HG03060 (cell line): ENCODE measurements at regions not wholly inside any gene's neighbourhood (a gene's known extent, or its start where the extent isn't known, plus 50 kb on each side); places are given as distances from the start of the nearest gene placed in this dataset.
A peak's percentile ranks its signal among the peaks of the same experiment; 100 is the strongest.
"Not testable (repeated sequence)": the region's sequence is repeated elsewhere in the genome, so short reads cannot be mapped to it uniquely, and the experiment has no call there.

ENCODE experiments used
- ATAC-seq: cut with Tn5 transposase; IDR thresholded peaks from one replicate; pipeline ENCODE4 v1.9.1; 2021; ENCODE audit warnings: low read depth, moderate number of reproducible peaks; ENCODE audit not compliant: unreplicated experiment

- no peak for ATAC-seq
Measured at GRCh38 chr3:177641206-177641605, 443.9 kb upstream of the TBL1XR1 start.

DNA sequence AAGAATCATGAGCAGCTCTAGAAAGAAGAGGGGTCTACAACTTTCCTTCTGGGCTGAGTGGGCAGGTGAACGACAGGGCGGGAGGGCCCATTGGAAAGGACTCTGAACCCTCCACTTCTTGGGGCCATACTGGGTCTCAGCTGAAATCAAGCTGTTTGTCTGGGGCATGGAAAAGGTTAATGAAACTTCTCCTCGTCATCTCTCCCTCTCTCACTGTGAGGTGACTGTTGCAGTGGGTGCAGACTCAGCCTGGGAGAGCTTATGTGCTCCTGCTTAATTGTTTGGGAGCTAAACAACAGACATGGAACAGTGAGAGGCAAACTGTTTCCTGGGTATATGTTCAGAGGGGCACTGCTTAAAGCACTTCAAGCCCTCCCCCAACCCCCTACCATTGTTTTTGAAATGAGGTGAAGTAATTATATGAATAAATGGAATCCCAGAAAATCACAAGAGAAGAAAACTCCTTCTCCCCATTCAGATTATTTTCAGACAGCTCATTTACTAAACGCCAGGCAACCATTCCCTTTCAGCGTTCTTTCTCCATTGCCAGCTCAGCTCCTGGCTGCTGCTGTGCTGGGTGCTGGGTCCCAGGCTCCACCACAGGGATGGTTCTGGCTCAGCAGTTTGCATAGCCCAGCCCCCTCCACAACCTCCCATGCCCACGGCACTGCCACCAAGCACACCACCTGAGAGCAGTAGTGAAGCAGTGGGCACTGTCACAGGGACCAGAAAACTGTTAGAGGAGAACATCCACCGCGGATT lies 444.9 kb upstream of the TBL1XR1 start:
- ATAC-seq, result no peak

GRCh38 chr3:177642804-177643125 lies 445.5 kb upstream of the TBL1XR1 start:
- no peak for ATAC-seq

DNA sequence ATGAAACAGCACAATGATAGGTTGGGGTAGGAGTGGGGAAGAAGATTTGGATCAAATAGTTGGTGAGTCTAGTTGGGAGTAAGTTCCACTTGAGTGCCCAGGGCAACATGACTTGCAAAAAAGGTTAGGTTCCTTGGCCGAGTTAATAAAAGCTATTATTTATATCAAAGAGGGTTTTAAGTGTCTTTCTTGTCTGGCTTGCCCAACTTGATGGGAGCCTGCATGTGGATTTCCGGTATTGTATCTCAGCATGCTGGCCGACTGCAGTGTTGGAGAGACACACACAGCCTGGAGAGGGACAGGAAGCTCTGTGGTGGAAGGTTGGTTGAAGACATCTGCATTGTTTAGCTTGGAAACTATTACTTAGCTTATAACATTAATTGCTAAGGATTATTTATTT lies 449.5 kb upstream of the TBL1XR1 start:
- no peak for ATAC-seq

- ATAC-seq, result no peak
Measured at GRCh38 chr3:177647341-177647740, 450.1 kb upstream of the TBL1XR1 start.

DNA sequence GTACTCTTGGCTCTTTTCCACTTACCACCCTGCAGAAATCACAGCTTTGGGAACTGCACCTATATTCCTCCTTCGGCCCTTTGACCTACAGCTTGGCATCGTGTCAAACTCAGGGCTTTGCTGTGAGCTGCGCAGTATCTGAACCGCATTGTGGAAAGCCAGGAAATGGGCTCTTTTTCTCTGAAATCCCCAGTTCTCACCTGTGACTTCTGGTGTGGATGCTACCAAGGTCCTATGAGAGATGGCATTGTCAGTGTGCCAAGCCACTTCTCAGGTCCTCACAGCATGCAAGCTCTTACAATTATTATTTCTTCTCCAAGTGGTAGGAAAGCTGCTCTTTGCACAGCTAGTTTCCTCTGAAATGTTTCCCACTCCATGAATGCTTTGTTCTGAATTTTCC lies 450.6 kb upstream of the TBL1XR1 start:
- ATAC-seq, result no peak

DNA sequence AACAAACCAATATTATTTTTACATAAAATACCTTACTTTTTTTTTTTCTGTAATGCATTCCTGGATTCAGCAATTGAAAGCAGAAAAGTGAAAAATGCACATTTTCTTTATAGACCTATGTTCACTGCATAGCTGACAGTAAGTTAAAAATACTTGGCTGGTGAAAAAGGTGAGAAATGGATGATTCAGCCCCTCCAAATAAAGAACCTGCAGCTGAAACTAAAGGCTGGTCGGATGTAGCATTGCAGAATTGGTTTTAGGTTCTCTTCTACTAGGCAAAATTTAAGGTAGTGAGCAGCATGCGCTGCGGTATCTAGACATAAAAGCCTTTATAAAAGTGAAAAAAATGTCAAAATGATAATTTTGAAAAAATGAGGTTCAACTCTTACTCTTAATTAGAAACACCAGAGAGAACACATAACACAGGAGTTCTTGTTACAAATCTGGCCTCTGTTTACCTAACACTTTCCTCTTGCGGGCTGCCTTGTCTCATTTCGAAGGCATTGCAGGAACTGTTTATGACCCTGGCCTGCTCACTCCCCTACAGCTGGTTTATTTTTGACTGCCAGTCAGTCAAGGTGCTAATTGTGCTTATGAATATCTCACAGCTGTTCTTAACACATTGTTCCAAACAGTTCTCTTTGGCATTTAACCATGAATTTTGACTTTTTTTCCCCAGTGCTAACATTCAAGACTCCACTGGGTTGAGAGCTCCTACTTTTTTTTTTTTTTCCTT lies 455.4 kb upstream of the TBL1XR1 start:
- no peak for ATAC-seq

GRCh38 chr3:177657243-177657642 lies 460.0 kb upstream of the TBL1XR1 start:
- ATAC-seq, result no peak

GRCh38 chr3:177658354-177658753 lies 461.1 kb upstream of the TBL1XR1 start:
- ATAC-seq, result no peak

- not testable (repeated sequence) for ATAC-seq
Measured at GRCh38 chr3:177664380-177665103, 467.3 kb upstream of the TBL1XR1 start.

DNA sequence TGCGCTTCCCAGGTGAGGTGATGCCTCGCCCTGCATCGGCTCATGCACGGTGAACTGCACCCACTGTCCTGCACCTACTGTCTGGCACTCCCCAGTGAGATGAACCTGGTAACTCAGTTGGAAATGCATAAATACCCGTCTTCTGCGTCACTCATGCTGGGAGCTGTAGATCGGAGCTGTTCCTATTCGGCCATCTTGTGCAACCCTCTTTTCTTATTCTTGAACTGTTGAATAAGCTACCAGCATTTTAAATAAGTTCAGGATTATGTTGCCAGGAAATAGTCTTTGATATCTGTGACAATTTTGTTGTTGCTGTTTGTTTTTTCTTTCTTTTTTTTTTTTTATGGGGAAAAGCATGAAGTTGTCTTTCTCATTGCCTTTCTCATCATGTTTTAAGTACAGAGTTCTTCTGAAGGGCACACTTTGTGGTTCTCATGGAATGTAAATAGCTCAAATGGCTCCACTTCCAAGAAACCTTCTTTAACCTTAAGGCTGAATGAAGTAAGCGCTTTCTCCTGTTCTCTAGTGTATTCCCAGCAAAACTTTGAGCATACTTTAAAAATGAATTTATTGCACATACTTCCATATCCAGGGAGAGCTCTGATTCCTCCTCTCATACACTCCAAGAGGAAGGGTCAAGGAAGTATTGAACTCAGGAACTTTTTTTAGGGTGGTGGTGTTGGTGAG lies 468.0 kb upstream of the TBL1XR1 start:
- ATAC-seq, result no peak

DNA sequence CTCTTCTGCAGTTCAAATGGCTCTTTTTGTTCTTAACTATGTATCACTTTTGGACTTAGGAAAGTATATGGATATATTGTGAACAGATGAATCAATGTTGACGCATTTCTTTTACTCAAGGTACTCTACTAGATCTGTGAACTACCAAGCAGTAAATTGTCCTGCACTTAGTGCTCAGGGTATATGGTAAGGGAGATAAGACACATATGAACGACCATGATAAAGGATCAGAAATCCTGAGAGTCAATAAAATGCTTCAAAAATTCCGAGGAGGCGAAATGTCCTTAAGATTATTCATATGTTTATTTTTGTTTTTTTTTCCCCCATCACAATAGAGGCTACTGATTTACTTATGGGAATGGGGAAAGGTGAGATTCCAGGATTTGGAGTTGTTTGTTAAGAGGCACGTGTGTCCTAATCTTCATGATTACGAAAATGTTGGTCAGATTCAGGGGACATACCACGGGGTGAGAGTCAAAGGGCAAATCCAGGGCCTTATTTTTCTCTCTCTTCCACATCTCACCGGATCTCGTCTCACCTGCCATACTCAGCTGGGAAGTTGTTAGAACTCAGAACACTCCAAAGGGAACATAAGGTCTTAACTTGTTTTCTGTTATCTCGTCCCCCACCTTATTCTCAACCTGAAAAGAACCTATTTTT lies 475.1 kb upstream of the TBL1XR1 start:
- no peak for ATAC-seq

DNA sequence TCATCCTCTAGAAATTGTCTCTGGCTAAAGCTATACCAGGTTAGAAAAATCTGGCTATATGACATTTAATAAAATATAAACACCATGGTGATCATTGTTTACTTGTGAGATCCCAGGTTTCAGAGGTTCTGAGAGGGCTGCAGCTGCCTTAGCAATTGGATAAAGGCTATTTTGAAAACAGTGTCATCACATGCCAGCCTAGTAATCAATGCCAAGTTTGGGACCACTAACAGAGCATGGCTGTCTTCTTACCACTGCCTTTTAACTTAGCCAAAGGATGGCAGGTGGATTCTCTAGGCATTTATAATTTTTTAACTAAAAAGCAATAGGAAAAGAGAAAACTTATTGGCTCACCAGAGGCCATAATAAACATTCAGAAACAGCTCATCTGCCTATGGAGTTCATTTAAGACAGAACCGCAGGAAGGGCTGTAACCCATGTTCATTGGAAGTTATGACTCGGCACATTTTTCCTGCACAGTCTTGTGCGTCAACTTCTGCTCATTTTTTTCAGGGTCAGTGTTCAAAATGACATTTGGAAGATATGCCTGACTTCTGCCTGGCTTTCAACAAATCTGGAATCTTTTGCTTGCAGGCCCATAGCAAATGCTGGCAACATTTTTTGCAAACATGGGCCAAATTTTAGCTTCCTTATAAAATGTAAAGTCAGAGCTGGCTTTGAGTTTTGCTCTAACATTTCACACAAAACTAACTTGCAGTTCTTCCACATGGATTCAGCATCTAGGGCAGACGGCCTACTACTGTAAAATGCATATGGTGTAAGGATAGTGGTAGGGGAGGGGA lies 476.0 kb upstream of the TBL1XR1 start:
- no peak for ATAC-seq

- ATAC-seq, result no peak
Measured at GRCh38 chr3:177674186-177674585, 476.9 kb upstream of the TBL1XR1 start.

GRCh38 chr3:177676148-177676547 lies 478.9 kb upstream of the TBL1XR1 start:
- no peak for ATAC-seq

GRCh38 chr3:177676947-177677587 lies 479.8 kb upstream of the TBL1XR1 start:
- no peak for ATAC-seq

- peak; percentile 51 for ATAC-seq
Measured at GRCh38 chr3:177679568-177680471, 482.5 kb upstream of the TBL1XR1 start.

- ATAC-seq, result no peak
Measured at GRCh38 chr3:177680472-177680821, 483.2 kb upstream of the TBL1XR1 start.
